Ascending aorta (tissue), 2 donors: ENCODE measurements at regions not wholly inside any gene's neighbourhood (a gene's known extent, or its start where the extent isn't known, plus 50 kb on each side); places are given as distances from the start of the nearest gene placed in this dataset.

Experiments
- DNase-seq, 2 donors: peaks; one replicate each; pipeline ENCODE4 v3.0.0-alpha.2; 2019; ENCODE audit warnings: low spot score in 2 of 2
- H3K27ac ChIP-seq, 2 donors: fragments of 200-600 bp; sonication (generic); one replicate each; pipeline ENCODE4 v1.5.1; 2016 to 2017; ENCODE audit warnings: mild to moderate bottlenecking in 1 of 2
- H3K27me3 ChIP-seq: fragments of 200-600 bp; sonication (generic); one replicate; pipeline ENCODE4 v1.5.1; 2017
- H3K36me3 ChIP-seq, 2 donors: fragments of 200-600 bp; sonication (generic); one replicate each; pipeline ENCODE4 v1.5.1; 2016
- H3K4me1 ChIP-seq, 2 donors: fragments of 200-600 bp; sonication (generic); one replicate each; pipeline ENCODE4 v1.5.1; 2016 to 2017; ENCODE audit warnings: mild to moderate bottlenecking in 1 of 2
- H3K4me3 ChIP-seq, 2 donors: fragments of 200-600 bp; sonication (generic); one replicate each; pipeline ENCODE4 v1.5.1; 2016 to 2017; ENCODE audit warnings: mild to moderate bottlenecking in 1 of 2
- H3K9me3 ChIP-seq, 2 donors: fragments of 200-600 bp; sonication (generic); one replicate each; pipeline ENCODE4 v1.5.1; 2016
- CTCF ChIP-seq, 3 experiments: fragments of 200-600 bp in 2 of 3; fragments of 450-650 bp in 1 of 3; sonication (generic) in 2 of 3; IDR thresholded peaks; one replicate each; pipeline ENCODE4 v1.5.1; 2016 to 2019; ENCODE audit warnings: antibody characterized with exemption in 3 of 3, mild to moderate bottlenecking in 1 of 3, moderate library complexity in 1 of 3
- intact Hi-C: fragments of 100-400 bp; cut with DNase I; formaldehyde crosslinking; loops from one replicate; pipeline ENCODE4 v1.15.1; 2023

DNA sequence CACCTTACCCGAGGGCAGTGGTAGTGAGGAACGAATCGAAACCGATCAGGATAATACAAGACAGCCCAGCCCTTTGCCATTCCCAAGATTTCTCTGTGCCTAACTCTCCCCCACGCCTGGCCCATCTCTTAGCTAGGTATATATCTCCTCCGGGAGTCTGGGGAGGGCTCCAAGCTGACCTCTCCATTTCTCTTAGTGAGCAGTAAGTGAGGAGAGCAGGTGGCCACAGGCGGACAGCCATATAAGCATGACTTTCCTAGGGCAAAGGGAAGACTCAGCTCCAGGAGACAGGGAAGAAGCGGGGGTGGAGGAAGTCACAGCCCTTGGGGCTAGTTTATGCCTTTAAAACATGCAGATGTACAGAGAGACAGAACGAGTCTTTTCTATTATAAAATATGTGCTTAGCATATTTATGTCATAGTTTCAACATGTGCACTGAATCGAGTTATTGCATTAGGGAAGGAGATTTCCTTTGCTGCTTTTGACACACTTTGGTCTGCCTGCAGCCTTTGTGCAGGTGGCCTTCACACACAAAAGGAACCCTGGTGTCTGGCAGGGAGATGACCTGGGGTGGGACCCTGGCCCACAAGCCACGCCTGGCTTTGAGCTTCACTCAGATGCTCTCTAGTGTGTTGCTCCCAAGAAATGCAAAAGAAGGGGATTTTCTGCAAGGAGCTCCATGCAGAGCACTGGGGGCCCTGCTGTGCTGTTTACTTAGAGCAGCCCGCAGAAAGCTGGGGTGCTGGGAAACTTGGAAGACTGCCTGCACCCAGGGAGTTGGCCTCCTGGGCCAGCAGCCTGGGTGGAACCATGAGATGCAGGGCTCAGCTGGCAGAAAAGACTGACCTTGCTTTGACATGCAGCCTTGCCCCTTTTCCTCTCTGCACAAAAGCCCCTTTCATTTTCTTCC is 613.3 kb downstream of the BCOR start:
- TF ChIP-seq CTCF (IDR thresholded peaks at IDR 0.05): no peak
- H3K27ac ChIP-seq: no peak overlapping the region
- H3K4me1 ChIP-seq: no peaks in the 10 kb centered on the region
- intact Hi-C loops: no loop called here
- no peaks in the 10 kb centered on the region for H3K9me3 ChIP-seq
- no peak for DNase-seq
- no peaks in the 10 kb centered on the region for H3K27me3 ChIP-seq
- H3K36me3 ChIP-seq: no peaks in the 10 kb centered on the region
- H3K4me3 ChIP-seq: no peak overlapping the region

- Histone ChIP-seq H3K4me1 (no peaks in the 10 kb centered on the region), H3K4me3 (no peak overlapping the region), H3K27ac (no peak overlapping the region), H3K27me3 (no peaks in the 10 kb centered on the region), H3K36me3 (no peaks in the 10 kb centered on the region), H3K9me3 (no peaks in the 10 kb centered on the region)
- DNase-seq: no peak
- intact Hi-C loops: no loop called here
- TF ChIP-seq CTCF (IDR thresholded peaks at IDR 0.05): no peak
Observed at GRCh38 chrX:39487166-39487968, 610.4 kb downstream of the BCOR start.

GRCh38 chrX:39487969-39488330 is 609.8 kb downstream of the BCOR start:
- H3K27ac ChIP-seq: no peak overlapping the region
- DNase-seq: no peak
- intact Hi-C loops: no loop called here
- no peaks in the 10 kb centered on the region for H3K27me3 ChIP-seq
- H3K4me1 ChIP-seq: no peaks in the 10 kb centered on the region
- H3K36me3 ChIP-seq: no peaks in the 10 kb centered on the region
- TF ChIP-seq CTCF (IDR thresholded peaks at IDR 0.05): no peak
- no peak overlapping the region for H3K4me3 ChIP-seq
- H3K9me3 ChIP-seq: no peaks in the 10 kb centered on the region

- no peaks in the 10 kb centered on the region for H3K27me3 ChIP-seq
- no peak for DNase-seq
- intact Hi-C loops: no loop called here
- no peak overlapping the region for H3K27ac ChIP-seq
- no peak for TF ChIP-seq CTCF (IDR thresholded peaks at IDR 0.05)
- no peaks in the 10 kb centered on the region for H3K9me3 ChIP-seq
- H3K4me3 ChIP-seq: no peak overlapping the region
- no peaks in the 10 kb centered on the region for H3K36me3 ChIP-seq
- H3K4me1 ChIP-seq: no peaks in the 10 kb centered on the region
Observed at GRCh38 chrX:39491548-39492297, 606.0 kb downstream of the BCOR start.

DNA sequence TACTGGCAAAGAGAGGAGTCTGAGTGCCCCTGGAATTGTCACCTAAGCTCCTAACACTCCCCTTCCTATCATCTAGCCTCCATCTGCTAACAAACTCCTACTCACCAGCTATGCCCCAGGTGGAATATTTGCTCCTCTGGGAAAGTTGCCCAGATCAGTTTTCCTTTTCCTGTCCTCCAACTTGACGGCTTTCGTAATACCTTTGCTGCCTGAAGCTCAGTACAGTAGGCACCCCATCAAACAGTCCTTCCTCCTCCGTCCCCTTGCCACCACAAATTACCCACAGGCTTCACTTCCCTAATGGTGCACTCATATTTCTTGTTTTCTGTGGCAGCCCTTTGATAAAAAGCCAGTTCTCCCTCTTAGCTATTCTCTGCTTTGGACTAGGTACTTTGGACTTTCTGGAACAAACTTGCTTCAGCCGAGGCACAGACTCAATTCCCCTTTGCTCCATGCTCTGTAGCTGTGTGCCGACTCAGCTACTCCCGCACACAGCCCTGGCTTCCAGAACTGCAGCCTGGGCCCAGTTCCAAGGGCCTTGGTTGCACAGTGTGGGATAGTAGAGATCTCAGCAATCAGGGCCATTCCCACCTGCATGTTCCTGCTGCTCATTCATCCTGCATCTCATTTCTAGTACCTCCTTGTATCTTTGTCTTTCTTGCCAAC is 605.1 kb downstream of the BCOR start:
- Histone ChIP-seq H3K4me1 (no peaks in the 10 kb centered on the region), H3K36me3 (no peaks in the 10 kb centered on the region), H3K4me3 (no peak overlapping the region), H3K9me3 (no peaks in the 10 kb centered on the region), H3K27me3 (no peaks in the 10 kb centered on the region), H3K27ac (no peak overlapping the region)
- intact Hi-C loops: no loop called here
- DNase-seq: no peak
- TF ChIP-seq CTCF (IDR thresholded peaks at IDR 0.05): no peak
